ENCODE measurements at regions not wholly inside any gene's neighbourhood (a gene's known extent, or its start where the extent isn't known, plus 50 kb on each side); places are given as distances from the start of the nearest gene placed in this dataset.

- intact Hi-C loops (cut with DNase I; ENCODE audit: low total_unique reads): no loop called here
- no peak for TF ChIP-seq POLR2A (IDR thresholded peaks at IDR 0.05)
- H3K4me3 ChIP-seq (ENCODE audit: low read depth, poor library complexity, severe bottlenecking): no peak overlapping the region
- no peak for DNase-seq (ENCODE audit: low spot score in 2 of 2)
- WGBS, 2 donors: 59 to 79% methylated on average over 2 of the region's 2 CpGs
These were observed 389.9 kb downstream of the PLPP3 start for GRCh38 chr1:56189454-56189853.

- 61 to 67% methylated on average over 3 of the region's 3 CpGs for WGBS, 2 donors
- no peak for DNase-seq (ENCODE audit: low spot score in 2 of 2)
- H3K4me3 ChIP-seq (ENCODE audit: low read depth, poor library complexity, severe bottlenecking): no peak overlapping the region
- intact Hi-C loops (cut with DNase I; ENCODE audit: low total_unique reads): no loop called here
- TF ChIP-seq POLR2A (IDR thresholded peaks at IDR 0.05) (no peak), CTCF (IDR thresholded peaks at IDR 0.05) (no peak)
These were observed 390.5 kb downstream of the PLPP3 start for GRCh38 chr1:56188855-56189254.

- H3K4me3 ChIP-seq (ENCODE audit: low read depth, poor library complexity, severe bottlenecking): no peak overlapping the region
- no peak for DNase-seq (ENCODE audit: low spot score in 2 of 2)
- intact Hi-C loops (cut with DNase I; ENCODE audit: low total_unique reads): no loop called here
- WGBS, 2 donors: 55 to 57% methylated on average over 3 of the region's 3 CpGs
- TF ChIP-seq CTCF (IDR thresholded peaks at IDR 0.05): no peak
- no peak for TF ChIP-seq POLR2A (IDR thresholded peaks at IDR 0.05)
These were observed 391.1 kb downstream of the PLPP3 start for GRCh38 chr1:56188221-56188620.

- H3K4me3 ChIP-seq (ENCODE audit: low read depth, poor library complexity, severe bottlenecking): no peak overlapping the region
- 64 to 68% methylated on average over 1 of the region's 1 CpG for WGBS, 2 donors
- intact Hi-C loops (cut with DNase I; ENCODE audit: low total_unique reads): no loop called here
- no peak for TF ChIP-seq POLR2A (IDR thresholded peaks at IDR 0.05)
- TF ChIP-seq CTCF (IDR thresholded peaks at IDR 0.05): no peak
- no peak for DNase-seq (ENCODE audit: low spot score in 2 of 2)
These were observed 392.0 kb downstream of the PLPP3 start for GRCh38 chr1:56187405-56187804.

GRCh38 chr1:56185493-56185892, 393.9 kb downstream of the PLPP3 start:
- no peak overlapping the region for H3K4me3 ChIP-seq (ENCODE audit: low read depth, poor library complexity, severe bottlenecking)
- no peak for DNase-seq (ENCODE audit: low spot score in 2 of 2)
- 93% methylated on average over 2 of the region's 2 CpGs for WGBS, 2 donors
- no peak for TF ChIP-seq CTCF (IDR thresholded peaks at IDR 0.05)
- no peak for TF ChIP-seq POLR2A (IDR thresholded peaks at IDR 0.05)
- intact Hi-C loops (cut with DNase I; ENCODE audit: low total_unique reads): no loop called here

- no peak for TF ChIP-seq POLR2A (IDR thresholded peaks at IDR 0.05)
- TF ChIP-seq CTCF (IDR thresholded peaks at IDR 0.05): no peak
- WGBS, 2 donors: 88 to 91% methylated on average over 2 of the region's 2 CpGs
- H3K4me3 ChIP-seq (ENCODE audit: low read depth, poor library complexity, severe bottlenecking): no peak overlapping the region
- no peak for DNase-seq (ENCODE audit: low spot score in 2 of 2)
- intact Hi-C loops (cut with DNase I; ENCODE audit: low total_unique reads): no loop called here
These were observed 396.2 kb downstream of the PLPP3 start for GRCh38 chr1:56183151-56183550.

All from lower leg skin (tissue), 4 donors.